NCI-H82 (cell line): ENCODE measurements at regions not wholly inside any gene's neighbourhood (a gene's known extent, or its start where the extent isn't known, plus 50 kb on each side); places are given as distances from the start of the nearest gene placed in this dataset.
A peak's percentile ranks its signal among the peaks of the same experiment; 100 is the strongest.

Experiments
- DNase-seq: peaks from one replicate; lab custom pipeline; 2025; lab: John Stamatoyannopoulos, UW

- no peak for DNase-seq
Observed at GRCh38 chr12:42673535-42673934, 84.0 kb upstream of the PRICKLE1 start.

GRCh38 chr12:42670719-42671118, 81.2 kb upstream of the PRICKLE1 start:
- DNase-seq, result no peak

- DNase-seq, result no peak
Observed at GRCh38 chr12:42669553-42669952, 80.0 kb upstream of the PRICKLE1 start.

GRCh38 chr12:42666671-42667243, 77.2 kb upstream of the PRICKLE1 start:
- DNase-seq, result no peak

- no peak for DNase-seq
Observed at GRCh38 chr12:42663621-42664020, 74.1 kb upstream of the PRICKLE1 start.

- DNase-seq, result peak; percentile 30
Observed at GRCh38 chr12:42660968-42661937, 71.7 kb upstream of the PRICKLE1 start.

GRCh38 chr12:42660117-42660516, 70.6 kb upstream of the PRICKLE1 start:
- no peak for DNase-seq

- DNase-seq, result no peak
Observed at GRCh38 chr12:42652048-42652447, 62.5 kb upstream of the PRICKLE1 start.

- no peak for DNase-seq
Observed at GRCh38 chr12:42648061-42648460, 58.5 kb upstream of the PRICKLE1 start.

- peak; percentile 12 for DNase-seq
Observed at GRCh38 chr12:42643881-42644579, 54.5 kb upstream of the PRICKLE1 start.

- DNase-seq, result no peak
Observed at GRCh38 chr12:42641221-42641885, 51.8 kb upstream of the PRICKLE1 start.

GRCh38 chr12:42640391-42640790, 50.8 kb upstream of the PRICKLE1 start:
- DNase-seq, result peak; percentile 53

GRCh38 chr12:42639556-42639955, 50.0 kb upstream of the PRICKLE1 start:
- no peak for DNase-seq
